ENCODE measurements at regions not wholly inside any gene's neighbourhood (a gene's known extent, or its start where the extent isn't known, plus 50 kb on each side); places are given as distances from the start of the nearest gene placed in this dataset.

GRCh38 chr6:115634887-115635286 is 425.8 kb downstream of the FRK start:
- Histone ChIP-seq H3K4me1 (ENCODE audit: insufficient read depth, insufficient read length) (no peaks in the 10 kb centered on the region), H3K27me3 (ENCODE audit: insufficient read depth, insufficient read length) (no peaks in the 10 kb centered on the region), H3K9ac (ENCODE audit: insufficient read length, low read depth) (no peak overlapping the region), H3K4me3 (ENCODE audit: insufficient read length, low read depth) (no peak overlapping the region), H3K36me3 (ENCODE audit: insufficient read depth, insufficient read length, low read length) (no peaks in the 10 kb centered on the region), H3K9me3 (ENCODE audit: insufficient read depth, low read length) (no peaks in the 10 kb centered on the region)
- DNase-seq (ENCODE audit: low read depth, low spot score) = no peak
- TF ChIP-seq YY1 (IDR thresholded peaks at IDR 0.05; ENCODE audit: insufficient read depth, insufficient read length) = no peak
- no peak for TF ChIP-seq SUZ12 (IDR thresholded peaks at IDR 0.05; ENCODE audit: extremely low read depth, insufficient read depth, insufficient read length)
- no peak for TF ChIP-seq ZNF274 (IDR thresholded peaks at IDR 0.05; ENCODE audit: low read depth, low read length)

- TF ChIP-seq YY1 (IDR thresholded peaks at IDR 0.05; ENCODE audit: insufficient read depth, insufficient read length) = no peak
- TF ChIP-seq ZNF274 (IDR thresholded peaks at IDR 0.05; ENCODE audit: low read depth, low read length) = no peak
- no peak for TF ChIP-seq SUZ12 (IDR thresholded peaks at IDR 0.05; ENCODE audit: extremely low read depth, insufficient read depth, insufficient read length)
- no peaks in the 10 kb centered on the region for H3K27me3 ChIP-seq (ENCODE audit: insufficient read depth, insufficient read length)
- DNase-seq (ENCODE audit: low read depth, low spot score) = no peak
- H3K36me3 ChIP-seq (ENCODE audit: insufficient read depth, insufficient read length, low read length) = no peaks in the 10 kb centered on the region
- no peak overlapping the region for H3K4me3 ChIP-seq (ENCODE audit: insufficient read length, low read depth)
- no peaks in the 10 kb centered on the region for H3K9me3 ChIP-seq (ENCODE audit: insufficient read depth, low read length)
- H3K4me1 ChIP-seq (ENCODE audit: insufficient read depth, insufficient read length) = no peaks in the 10 kb centered on the region
- no peak overlapping the region for H3K9ac ChIP-seq (ENCODE audit: insufficient read length, low read depth)
Measured at GRCh38 chr6:115634131-115634530, 426.6 kb downstream of the FRK start.

- H3K27me3 ChIP-seq (ENCODE audit: insufficient read depth, insufficient read length) = no peaks in the 10 kb centered on the region
- no peak overlapping the region for H3K4me3 ChIP-seq (ENCODE audit: insufficient read length, low read depth)
- H3K36me3 ChIP-seq (ENCODE audit: insufficient read depth, insufficient read length, low read length) = no peaks in the 10 kb centered on the region
- no peak for DNase-seq (ENCODE audit: low read depth, low spot score)
- TF ChIP-seq YY1 (IDR thresholded peaks at IDR 0.05; ENCODE audit: insufficient read depth, insufficient read length) = no peak
- TF ChIP-seq SUZ12 (IDR thresholded peaks at IDR 0.05; ENCODE audit: extremely low read depth, insufficient read depth, insufficient read length) = no peak
- TF ChIP-seq ZNF274 (IDR thresholded peaks at IDR 0.05; ENCODE audit: low read depth, low read length) = no peak
- H3K9me3 ChIP-seq (ENCODE audit: insufficient read depth, low read length) = no peaks in the 10 kb centered on the region
- H3K9ac ChIP-seq (ENCODE audit: insufficient read length, low read depth) = no peak overlapping the region
- H3K4me1 ChIP-seq (ENCODE audit: insufficient read depth, insufficient read length) = no peaks in the 10 kb centered on the region
Measured at GRCh38 chr6:115631028-115631427, 429.7 kb downstream of the FRK start.

- H3K9me3 ChIP-seq (ENCODE audit: insufficient read depth, low read length) = no peaks in the 10 kb centered on the region
- H3K27me3 ChIP-seq (ENCODE audit: insufficient read depth, insufficient read length) = no peaks in the 10 kb centered on the region
- H3K9ac ChIP-seq (ENCODE audit: insufficient read length, low read depth) = no peak overlapping the region
- H3K4me1 ChIP-seq (ENCODE audit: insufficient read depth, insufficient read length) = no peaks in the 10 kb centered on the region
- DNase-seq (ENCODE audit: low read depth, low spot score) = no peak
- H3K36me3 ChIP-seq (ENCODE audit: insufficient read depth, insufficient read length, low read length) = no peaks in the 10 kb centered on the region
- H3K4me3 ChIP-seq (ENCODE audit: insufficient read length, low read depth) = no peak overlapping the region
- TF ChIP-seq YY1 (IDR thresholded peaks at IDR 0.05; ENCODE audit: insufficient read depth, insufficient read length) = no peak
- TF ChIP-seq SUZ12 (IDR thresholded peaks at IDR 0.05; ENCODE audit: extremely low read depth, insufficient read depth, insufficient read length) = no peak
- TF ChIP-seq ZNF274 (IDR thresholded peaks at IDR 0.05; ENCODE audit: low read depth, low read length) = no peak
Measured at GRCh38 chr6:115630424-115631024, 430.2 kb downstream of the FRK start.

GRCh38 chr6:115629415-115629814 is 431.3 kb downstream of the FRK start:
- H3K4me3 ChIP-seq (ENCODE audit: insufficient read length, low read depth) = no peak overlapping the region
- H3K27me3 ChIP-seq (ENCODE audit: insufficient read depth, insufficient read length) = no peaks in the 10 kb centered on the region
- no peak overlapping the region for H3K9ac ChIP-seq (ENCODE audit: insufficient read length, low read depth)
- H3K36me3 ChIP-seq (ENCODE audit: insufficient read depth, insufficient read length, low read length) = no peaks in the 10 kb centered on the region
- TF ChIP-seq ZNF274 (IDR thresholded peaks at IDR 0.05; ENCODE audit: low read depth, low read length) (no peak), YY1 (IDR thresholded peaks at IDR 0.05; ENCODE audit: insufficient read depth, insufficient read length) (no peak), SUZ12 (IDR thresholded peaks at IDR 0.05; ENCODE audit: extremely low read depth, insufficient read depth, insufficient read length) (no peak)
- no peak for DNase-seq (ENCODE audit: low read depth, low spot score)
- H3K9me3 ChIP-seq (ENCODE audit: insufficient read depth, low read length) = no peaks in the 10 kb centered on the region
- no peaks in the 10 kb centered on the region for H3K4me1 ChIP-seq (ENCODE audit: insufficient read depth, insufficient read length)

- Histone ChIP-seq H3K36me3 (ENCODE audit: insufficient read depth, insufficient read length, low read length) (no peaks in the 10 kb centered on the region), H3K9ac (ENCODE audit: insufficient read length, low read depth) (no peak overlapping the region), H3K27me3 (ENCODE audit: insufficient read depth, insufficient read length) (no peaks in the 10 kb centered on the region), H3K4me3 (ENCODE audit: insufficient read length, low read depth) (no peak overlapping the region), H3K4me1 (ENCODE audit: insufficient read depth, insufficient read length) (no peaks in the 10 kb centered on the region), H3K9me3 (ENCODE audit: insufficient read depth, low read length) (no peaks in the 10 kb centered on the region)
- no peak for DNase-seq (ENCODE audit: low read depth, low spot score)
- TF ChIP-seq YY1 (IDR thresholded peaks at IDR 0.05; ENCODE audit: insufficient read depth, insufficient read length) (no peak), ZNF274 (IDR thresholded peaks at IDR 0.05; ENCODE audit: low read depth, low read length) (no peak), SUZ12 (IDR thresholded peaks at IDR 0.05; ENCODE audit: extremely low read depth, insufficient read depth, insufficient read length) (no peak)
Measured at GRCh38 chr6:115618256-115618655, 442.4 kb downstream of the FRK start.

GRCh38 chr6:115617031-115617430 is 443.7 kb downstream of the FRK start:
- no peak overlapping the region for H3K4me3 ChIP-seq (ENCODE audit: insufficient read length, low read depth)
- H3K4me1 ChIP-seq (ENCODE audit: insufficient read depth, insufficient read length) = no peaks in the 10 kb centered on the region
- TF ChIP-seq YY1 (IDR thresholded peaks at IDR 0.05; ENCODE audit: insufficient read depth, insufficient read length) (no peak), ZNF274 (IDR thresholded peaks at IDR 0.05; ENCODE audit: low read depth, low read length) (no peak), SUZ12 (IDR thresholded peaks at IDR 0.05; ENCODE audit: extremely low read depth, insufficient read depth, insufficient read length) (no peak)
- no peak for DNase-seq (ENCODE audit: low read depth, low spot score)
- H3K36me3 ChIP-seq (ENCODE audit: insufficient read depth, insufficient read length, low read length) = no peaks in the 10 kb centered on the region
- no peaks in the 10 kb centered on the region for H3K9me3 ChIP-seq (ENCODE audit: insufficient read depth, low read length)
- H3K27me3 ChIP-seq (ENCODE audit: insufficient read depth, insufficient read length) = no peaks in the 10 kb centered on the region
- H3K9ac ChIP-seq (ENCODE audit: insufficient read length, low read depth) = no peak overlapping the region
